RKO (cell line): ENCODE measurements at regions not wholly inside any gene's neighbourhood (a gene's known extent, or its start where the extent isn't known, plus 50 kb on each side); places are given as distances from the start of the nearest gene placed in this dataset.

Experiments used
- DNase-seq: peaks from one replicate; pipeline ENCODE4 v3.0.0-alpha.2; 2016; ENCODE audit warnings: low spot score

DNA sequence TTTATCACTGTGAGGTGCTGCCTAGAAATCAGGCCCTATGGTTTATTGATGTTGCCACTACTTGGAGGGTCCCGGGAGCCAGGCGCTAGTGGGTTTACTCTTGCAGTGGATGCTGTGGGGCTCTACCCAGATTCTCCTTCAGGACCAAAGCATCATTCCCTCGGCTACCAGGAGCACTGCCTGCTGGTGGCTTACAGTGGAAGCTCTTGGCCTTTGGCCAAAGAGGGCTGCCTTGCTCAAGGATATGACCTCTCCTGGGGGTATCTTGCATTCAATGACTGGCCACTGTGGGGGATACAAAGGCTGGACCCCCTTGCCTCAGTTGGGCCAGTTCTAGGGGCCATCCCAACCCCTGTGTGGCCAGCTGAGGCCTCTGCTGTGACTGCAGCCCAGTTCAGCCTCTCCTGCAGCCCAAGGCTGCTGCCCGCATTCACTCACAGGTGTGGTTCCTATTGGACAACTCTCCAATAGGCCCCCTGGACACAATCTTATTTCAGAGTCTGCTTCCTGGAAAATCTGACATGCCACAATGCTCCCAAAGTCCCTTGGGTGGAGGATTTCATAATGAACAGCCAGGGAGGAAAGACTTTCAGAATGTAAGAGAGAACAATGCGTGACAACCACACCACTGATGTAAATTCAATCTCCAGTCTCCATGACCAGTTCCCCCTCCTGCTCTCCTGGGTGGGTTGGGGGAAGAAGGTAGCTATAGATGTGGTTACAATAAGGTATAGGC lies 196.3 kb downstream of the SNX10 start:
- DNase-seq, result no peak

DNA sequence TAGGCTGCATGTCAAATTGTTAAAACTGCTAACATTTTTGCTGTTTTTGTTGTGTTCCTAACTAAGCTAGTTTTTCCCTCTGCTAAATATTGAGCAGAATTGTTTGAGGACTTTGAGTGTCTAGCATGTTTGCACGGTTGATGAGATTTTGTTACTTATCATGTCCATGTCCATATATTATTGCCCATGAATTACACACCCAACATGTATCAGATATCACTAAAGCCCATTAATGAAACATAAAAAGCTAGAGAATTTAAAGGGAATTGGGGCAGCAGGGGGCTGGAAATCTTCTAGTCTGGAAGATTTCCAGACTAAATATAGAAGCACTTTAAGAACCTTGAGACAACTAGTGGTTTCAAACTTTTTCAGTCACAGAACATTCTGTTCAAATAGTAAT lies 197.7 kb downstream of the SNX10 start:
- no peak for DNase-seq

DNA sequence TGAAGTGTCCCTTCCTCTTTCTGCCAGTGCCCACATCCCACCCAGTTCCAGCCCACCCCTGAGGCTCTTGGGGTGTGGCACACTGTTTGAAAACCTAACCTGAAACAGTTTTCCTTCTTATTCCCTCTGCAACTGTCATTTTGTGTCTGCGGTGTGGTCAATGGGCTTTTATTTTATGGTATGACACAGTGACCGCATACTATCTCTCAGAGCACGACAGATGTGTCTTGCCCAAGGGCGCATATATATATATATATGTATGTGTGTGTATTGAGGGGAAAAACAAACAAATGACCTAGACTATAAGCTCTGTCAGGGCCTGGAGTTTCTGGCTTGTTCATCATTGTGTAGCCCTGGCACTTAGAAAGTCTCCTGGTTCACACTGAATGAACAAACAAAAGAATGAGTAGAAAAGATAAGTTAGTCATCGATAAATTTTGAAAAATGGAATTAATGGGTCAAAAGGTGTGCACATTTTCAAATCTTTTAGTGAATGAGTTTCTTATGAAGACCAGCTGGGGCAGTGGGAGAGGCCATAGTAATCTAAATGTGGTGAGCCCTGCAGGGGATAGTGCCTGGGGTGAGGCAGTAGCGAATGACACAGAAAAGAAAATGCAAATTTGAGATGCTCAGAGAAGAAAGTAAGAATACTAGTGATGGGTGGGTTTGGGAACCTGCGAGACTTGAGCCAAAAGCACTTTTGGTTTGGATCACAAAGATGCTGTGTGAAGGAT lies 198.4 kb downstream of the SNX10 start:
- DNase-seq, result no peak

DNA sequence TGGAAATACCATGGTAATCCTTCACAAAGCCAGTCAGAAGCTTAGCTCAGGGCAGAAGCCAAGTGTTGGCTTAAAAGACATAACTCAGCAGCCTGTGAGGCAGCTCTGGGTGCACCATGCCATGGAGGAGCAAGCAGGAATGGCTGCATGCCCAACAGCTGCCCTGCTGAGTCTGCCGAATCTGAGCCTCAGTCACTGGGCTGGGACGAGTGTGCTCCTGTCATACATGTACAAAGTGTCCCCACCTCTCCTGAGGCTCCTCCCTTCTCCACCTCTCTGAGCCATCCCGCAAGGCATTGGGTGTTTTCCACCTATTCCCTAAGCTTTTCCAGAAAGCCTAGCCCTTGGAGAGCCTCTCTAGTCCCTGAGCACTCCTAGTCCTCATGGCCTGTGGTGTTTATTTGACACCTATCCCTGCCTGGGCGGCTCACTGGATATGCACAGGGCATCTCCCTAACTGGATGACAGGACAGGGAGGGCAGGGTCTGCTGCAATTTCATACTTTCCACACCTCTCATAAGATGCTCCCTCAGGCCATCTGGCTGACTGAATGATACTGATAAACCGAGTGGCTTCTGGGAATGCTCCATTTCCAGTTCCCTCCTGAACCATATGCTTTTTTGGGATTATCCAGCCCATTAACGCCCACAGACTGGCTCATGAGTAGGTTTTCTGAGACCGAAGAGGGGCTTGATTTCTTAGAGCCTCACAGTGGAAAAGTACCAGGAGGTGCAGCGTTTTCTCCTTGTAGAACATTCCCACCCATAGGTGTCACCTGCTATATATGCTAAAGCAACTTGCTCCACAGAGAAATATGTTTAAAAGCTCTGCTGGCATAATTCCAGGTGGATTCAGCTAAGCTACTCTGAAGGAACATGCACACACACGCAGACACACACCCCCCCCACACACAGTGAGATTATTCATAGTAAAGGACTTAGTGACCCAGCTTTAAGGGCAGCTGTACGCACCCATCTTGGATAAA lies 199.3 kb downstream of the SNX10 start:
- no peak for DNase-seq

DNA sequence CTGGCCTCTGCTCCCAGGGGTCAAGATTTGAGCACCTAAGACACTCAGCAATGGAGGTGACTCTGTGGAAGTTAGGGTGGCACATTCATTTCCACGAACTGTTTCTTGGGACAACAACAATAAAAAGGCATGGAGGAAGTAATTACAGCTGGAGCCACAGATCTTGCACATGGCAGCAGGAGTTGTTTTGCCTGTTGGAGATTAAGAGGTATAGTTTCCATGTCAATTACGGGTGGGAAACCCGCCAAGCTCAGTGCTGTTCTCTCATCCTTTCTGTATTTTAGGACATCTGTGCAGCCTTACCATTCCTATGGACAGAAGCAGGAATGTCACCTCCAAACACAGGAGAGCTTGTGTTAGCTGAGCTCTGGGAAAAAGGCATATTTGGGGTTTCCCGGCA lies 201.2 kb downstream of the SNX10 start:
- no peak for DNase-seq

DNA sequence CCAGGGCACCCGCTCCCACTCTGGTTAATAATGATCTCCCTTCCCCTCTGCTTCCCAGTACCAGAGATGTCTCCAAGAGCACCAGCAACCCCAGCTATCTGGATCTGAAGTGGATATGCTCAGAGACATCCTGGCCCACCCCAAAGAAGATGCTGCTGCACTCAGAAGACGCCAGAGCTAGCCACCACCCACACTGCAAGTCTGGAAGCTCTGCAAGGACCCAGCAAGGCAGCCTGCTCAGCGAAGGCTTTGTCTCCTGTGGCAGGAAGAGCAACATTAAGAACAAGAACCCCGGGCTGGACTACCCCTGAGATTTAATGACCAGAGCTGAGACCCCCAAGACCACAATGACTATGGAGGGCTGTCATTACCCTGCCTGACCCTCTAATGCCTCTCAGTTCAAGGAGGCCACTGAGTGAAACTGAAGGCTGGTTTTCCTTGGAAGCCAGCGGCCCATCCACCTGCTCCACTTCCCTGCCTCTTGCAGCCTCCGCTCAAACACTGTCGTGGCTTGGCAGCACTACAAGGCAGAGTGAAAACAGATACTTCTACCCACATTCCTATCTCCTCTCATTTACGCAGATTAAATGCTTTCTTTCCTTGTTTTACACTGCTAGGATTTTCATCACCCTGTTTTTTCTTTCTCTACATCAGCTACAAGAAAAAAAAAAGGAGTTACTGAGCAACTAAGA lies 202.2 kb downstream of the SNX10 start:
- no peak for DNase-seq

DNA sequence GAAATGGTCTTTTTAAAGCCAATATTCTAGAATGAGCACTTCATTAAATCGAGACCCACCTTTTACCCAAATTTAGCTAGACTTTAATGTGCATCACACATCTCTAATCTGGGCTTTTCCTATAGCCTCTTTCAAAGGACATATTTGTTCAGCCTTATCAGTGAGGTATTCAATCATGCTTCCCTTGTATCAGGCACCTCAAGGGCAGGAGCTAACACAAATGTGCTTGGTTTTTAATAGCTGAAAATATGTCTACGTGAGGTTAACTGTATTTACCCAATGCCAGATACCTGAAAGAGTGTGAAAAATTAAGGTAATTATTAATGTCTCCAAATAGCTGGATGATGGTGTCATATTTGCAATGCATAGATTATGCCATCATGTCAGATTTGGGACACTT lies 203.9 kb downstream of the SNX10 start:
- DNase-seq, result no peak

DNA sequence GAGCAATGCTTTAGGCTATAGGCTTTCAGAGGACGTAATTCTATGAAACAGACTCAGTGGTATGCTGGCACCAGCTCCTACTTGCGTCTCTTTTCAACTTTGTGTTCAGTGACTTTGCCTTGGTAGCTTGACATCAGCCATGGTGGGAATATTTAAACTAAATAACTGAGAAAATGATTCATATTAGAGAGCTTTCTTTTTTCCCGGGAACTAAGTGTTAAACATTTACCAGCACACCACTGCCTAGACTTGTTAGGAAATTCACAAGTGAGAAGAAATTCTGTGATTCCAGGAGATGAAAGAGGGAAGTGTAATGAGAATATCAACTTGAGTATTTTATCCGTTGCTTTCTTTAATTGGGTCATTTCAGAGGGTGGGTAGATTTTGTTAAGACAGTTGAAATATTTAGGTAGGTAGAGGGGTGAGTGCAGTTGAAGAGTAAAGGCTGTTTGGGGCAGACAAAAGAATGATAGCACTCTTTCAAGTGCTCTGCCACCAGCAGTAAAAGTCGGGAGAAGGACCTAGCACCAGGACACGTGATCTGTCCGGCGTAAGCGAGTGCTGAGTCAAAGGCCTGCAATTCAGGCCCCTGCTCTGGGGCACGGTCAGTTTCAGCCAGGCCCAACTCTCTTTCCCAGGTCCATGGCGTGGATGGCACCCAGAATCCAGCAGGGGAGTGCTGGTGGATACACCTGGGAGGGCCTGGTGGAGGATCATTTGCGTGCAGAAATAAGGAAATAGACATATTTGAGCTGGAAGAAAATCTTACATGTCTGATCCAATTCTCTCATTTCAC lies 206.3 kb downstream of the SNX10 start:
- DNase-seq, result no peak

DNA sequence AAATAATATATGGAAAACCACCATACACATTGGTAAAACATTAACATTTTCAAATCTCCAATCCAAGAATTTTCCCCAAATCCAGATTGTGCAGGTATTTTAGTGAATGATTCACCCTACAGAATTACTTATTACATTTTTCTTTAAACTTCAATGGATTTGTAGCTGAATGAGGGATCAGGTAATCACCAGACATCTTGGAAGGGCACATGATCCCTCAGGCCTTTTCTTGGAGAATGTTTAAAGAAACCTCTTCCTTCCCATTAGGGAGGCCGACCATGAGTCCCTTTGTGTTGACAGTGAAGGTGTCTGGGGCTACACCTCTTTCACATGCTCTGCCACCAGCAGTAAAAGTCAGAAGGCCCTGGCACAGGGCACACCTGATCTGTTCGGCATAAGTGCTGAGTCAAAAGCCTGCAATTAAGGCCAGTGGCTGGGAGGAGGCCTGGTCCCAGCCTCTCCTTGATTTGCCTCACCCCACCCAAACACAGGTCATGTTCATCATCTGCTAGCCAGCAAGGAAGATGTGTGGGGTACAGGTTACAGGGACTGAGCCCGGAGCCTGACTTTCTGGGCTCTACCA lies 207.7 kb downstream of the SNX10 start:
- DNase-seq, result no peak

DNA sequence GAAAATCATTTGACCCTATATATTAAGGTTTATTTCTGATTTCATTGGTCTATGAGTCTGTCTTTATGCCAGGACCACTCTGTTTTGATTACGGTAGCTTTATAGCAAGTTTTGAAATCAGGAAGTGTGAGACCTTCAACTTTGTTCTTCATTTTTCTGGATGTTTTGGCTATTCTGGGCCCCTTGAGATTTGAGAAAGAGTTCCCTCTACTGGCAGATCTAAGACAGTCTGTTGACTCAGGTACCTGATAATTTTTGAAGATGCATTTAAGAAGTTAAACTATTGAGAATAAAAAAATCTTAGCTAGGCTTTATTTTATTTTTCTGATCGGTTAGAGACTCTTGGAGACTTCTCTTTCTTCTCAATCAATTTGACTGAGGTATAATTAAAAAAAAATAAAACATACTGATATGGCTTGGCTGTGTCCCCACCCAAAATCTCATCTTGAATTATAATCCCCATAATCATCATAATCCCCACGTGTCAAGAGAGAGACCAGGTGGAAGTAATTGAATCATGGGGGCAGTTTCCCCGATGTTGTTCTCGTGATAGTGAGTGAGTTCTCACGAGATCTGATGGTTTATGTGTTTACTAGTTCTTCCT lies 209.2 kb downstream of the SNX10 start:
- peak; percentile 74 for DNase-seq

DNA sequence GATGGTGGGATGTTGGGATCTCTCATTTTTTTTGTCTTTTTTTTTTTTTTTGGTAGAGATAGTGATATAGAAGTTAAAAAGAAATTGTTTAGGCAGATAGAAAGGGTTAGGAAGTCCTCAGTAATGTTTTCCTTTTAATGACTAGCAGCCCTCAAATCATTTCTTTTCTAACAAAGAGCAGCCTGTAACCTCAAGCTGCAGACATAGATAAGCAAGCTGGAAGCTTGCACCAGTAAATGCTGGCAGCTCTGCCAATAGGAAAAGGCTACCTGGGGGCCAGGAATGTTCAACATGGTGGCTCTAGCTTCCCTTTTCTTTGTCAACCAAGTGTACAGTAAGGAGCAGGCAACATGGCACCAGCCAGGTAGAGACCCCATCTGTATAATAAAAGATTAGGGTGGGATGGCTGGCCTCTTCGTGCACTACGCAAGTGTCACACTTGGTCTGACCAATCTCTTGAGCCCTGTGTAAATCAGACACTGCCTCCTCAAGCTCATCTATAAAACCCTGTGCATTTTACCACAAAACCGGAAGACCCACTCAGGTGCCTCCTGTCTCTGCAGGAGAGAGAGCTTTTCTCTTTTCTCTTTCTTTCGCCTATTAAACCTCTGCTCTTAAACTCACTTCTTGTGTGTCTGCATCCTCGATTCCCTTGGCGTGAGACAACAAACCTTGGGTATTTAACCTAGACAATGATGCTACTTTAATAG lies 212.9 kb downstream of the SNX10 start:
- DNase-seq, result no peak

DNA sequence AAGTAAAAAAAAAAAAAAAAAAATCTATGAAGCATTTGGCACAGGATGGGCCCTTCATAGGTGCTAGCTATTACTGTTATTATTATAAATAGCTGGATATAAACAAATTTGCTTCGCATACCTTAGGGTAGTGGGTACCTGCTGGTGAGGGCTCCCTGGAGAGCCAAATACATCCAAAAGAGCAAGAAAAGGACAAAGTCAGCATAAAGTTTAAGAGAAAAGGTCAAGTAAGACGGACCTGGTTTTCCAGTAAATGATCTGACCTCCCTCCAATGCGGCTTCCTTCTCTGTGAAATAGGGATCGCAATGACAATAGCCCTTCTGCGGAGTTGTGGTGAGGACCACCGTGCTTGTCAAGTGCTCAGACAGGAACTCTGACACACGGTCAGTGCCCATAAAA lies 214.5 kb downstream of the SNX10 start:
- DNase-seq, result no peak

DNA sequence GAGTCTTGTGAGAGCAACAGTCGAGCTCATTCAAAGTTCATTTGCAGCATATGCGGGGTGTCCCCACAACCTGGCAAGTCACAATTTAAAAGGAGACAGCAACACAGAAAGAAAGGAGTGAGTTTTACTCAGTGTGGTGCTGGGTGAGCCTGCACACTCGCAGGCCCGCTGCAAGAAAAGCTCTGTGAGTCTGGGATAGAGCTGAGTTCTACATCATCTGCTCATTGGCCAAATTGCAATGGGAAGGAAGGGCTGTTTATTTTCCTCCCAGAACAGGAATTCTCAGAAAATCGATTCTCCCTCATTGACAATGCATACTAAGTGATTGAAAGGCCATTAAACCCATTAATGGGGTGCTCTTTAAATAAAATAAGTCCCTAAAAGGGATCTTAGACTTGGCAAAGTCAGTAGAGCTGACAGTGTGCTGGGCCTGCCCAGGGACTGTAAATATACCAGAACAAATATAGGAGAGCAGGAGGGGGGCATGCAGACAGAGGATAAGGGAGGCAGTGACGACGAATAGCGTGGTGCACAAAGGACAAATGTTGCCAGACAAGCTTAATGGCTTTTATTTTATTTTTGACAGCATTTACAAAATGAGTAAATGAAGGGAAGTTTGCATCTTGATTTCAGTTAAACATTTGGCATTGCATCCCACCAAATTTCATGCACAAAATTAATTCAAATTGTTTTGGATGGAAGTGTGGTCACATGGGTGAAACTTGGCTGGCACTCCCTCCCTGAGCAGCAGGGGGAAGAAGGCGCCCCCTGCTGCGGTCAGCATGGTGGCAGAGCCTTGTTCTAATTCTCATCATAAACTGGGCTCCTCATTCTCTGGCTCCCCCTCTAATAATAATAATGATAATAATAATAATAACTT lies 215.7 kb downstream of the SNX10 start:
- no peak for DNase-seq

DNA sequence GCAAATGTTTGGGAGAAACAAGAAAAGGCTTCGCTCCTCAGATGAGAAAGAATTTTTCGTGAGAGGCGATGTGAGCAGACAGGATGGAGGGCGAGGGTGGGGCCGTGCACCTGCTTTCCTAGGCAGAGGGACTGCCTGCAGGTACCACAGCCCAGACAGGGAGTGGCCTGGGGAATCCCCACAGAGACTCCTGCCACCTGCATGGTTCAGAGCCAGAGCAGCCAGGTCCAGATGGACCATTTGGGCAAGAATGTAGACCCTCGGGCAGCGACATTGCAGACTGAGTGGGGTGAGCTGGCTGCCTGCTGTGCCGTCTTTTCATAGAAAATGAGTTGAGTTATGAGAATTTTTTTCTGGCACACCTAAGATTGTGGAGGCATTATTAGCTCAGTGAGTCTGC lies 216.8 kb downstream of the SNX10 start:
- no peak for DNase-seq

DNA sequence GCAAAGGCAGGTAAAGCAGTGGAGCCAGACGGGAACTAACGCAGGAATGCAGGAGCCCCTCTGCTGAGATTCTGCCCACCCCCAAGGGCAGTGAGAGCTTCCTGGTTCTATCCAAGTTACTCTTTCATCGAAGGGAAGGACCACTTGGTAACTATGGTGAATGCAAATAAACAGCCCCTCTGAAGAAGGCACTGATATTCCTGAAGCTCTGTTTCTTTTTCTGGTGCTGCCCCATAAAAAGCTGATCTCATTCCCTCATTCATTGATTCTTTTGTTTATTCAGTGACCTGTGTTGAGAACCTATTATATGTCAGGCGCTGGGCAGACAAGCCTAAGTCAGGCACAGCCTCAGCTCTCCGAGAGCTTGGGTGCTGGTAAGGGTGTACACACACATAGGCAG lies 217.3 kb downstream of the SNX10 start:
- DNase-seq, result no peak

DNA sequence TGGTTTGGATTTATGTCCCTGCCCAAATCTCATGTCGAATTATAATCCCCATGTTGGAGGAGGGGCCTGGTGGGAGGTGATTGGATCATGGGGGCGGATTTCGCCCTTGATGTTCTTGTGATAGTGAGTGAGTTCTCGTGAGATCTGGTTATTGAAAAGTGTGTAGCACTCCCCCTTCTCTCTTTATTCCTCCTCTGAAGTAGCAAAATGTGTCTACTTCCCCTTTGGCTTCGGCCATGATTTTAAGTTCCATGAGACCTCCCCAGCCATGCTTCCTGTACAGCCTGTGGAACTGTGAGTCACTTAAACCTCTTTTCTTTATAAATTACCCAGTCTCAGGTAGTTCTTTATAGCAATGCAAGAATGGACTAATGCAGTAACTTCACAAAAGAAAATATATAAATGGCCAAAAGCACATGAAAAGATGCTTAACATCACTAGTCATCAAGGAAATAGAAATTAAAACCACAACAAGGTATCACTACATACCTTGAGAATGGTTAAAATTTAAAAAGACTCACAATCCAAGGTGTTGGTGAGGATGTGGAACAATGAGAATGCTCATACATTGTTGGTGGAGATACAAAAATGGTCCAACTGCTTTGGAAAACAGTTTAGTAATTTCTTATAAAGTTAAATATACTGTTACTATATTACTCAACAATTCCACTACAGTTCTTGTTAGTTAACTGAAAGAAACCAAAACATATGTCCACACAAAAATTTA lies 218.7 kb downstream of the SNX10 start:
- no peak for DNase-seq

DNA sequence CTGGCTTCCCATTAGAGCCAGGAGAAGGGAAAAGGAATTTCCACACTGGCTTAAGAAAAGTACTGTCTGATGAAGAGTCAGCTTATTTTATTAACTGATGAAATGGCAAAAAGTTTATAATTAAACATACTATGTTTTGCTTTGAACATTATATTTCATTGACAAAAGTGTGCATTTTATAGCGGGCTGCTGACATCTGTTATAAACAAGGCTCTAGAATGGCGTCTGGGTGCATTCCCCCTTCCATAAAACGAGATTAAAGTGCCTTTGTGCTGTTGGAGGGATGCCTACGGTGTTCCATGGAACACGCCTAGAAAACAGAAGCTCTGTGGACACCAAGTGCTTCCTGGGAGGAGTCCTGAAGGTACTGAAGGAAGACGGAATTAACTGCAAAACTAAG lies 220.2 kb downstream of the SNX10 start:
- DNase-seq, result no peak

DNA sequence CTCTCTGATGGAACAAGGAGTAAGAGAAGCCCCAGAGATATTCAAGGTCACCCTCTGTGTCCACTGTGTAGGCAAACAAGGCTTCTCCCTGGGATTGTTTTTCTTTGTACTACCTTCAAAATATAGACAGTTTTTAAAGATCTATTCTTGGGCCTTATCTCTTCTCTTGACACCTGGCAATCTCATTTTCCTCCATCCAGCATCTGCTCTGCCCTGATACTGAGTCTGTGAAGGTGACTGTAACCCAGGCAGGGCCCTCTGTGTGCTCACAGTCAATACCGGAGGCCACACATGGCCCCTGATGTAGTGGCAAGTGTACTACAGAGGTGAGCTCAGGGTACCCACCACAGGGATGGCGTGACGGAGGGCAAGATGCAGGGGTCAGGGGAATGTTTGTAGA lies 221.1 kb downstream of the SNX10 start:
- DNase-seq, result no peak
